ENCODE measurements at regions not wholly inside any gene's neighbourhood (a gene's known extent, or its start where the extent isn't known, plus 50 kb on each side); places are given as distances from the start of the nearest gene placed in this dataset.

DNA sequence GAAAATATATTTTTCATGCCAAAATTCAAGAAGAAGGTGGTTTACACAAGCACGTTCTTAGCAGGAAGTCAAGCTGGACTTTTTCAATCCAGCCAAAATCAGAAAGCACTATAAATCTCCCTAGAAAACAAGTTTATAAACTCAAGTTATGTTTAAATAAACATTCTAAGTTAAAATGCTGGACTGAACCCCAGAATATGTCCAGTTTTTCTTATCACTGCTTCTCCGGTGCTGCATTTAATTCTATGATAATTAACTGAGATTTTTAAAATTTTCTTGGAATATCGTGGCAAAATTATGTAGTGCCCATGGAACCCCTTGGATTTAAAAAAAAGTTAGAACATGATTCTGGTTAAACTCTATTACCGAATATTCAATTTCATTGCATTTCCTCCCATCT lies 218.2 kb upstream of the MDFIC2 start:
- DNase-seq (ENCODE audit: extremely low read depth in 1 of 4, low spot score in 3 of 4) (no peak), FAIRE-seq (no peak), ATAC-seq (no peak)
- BruUV-seq (replicated peaks): no TSS peak
- CTCF ChIA-PET (ENCODE audit: low intra/inter-chr PET ratio): interaction anchor here (1.0 to 1.3 kb wide), 2 partner anchors 1122 to 1151 kb away, joined by 3 to 4 read pairs; no protein-coding TSS in a partner anchor
- Histone ChIP-seq H2AFZ (ENCODE audit: low read depth, low read length) (no peak overlapping the region), H3K27me3 (ENCODE audit: control insufficient read depth in 2 of 2, insufficient read depth in 2 of 2, low read length in 2 of 2) (peaks cover 0 to 5% of the 10 kb centered on the region in 2 experiments; a peak in 1 of 5 replicates), H3K27ac (ENCODE audit: extremely low read depth, low read depth, low read length) (no peak overlapping the region), H4K20me1 (replicated peaks; ENCODE audit: control insufficient read depth, insufficient read depth, low read length) (no peaks in the 10 kb centered on the region), H3K9me1 (ENCODE audit: control insufficient read depth, insufficient read depth, low read length) (no peaks in the 10 kb centered on the region), H3K9me3 (replicated peaks; ENCODE audit: control insufficient read depth, insufficient read depth, low read depth, low read length) (no peaks in the 10 kb centered on the region), H3K4me3 (no peak overlapping the region), H3K4me1 (replicated peaks in 1 of 2; ENCODE audit: control insufficient read depth in 2 of 2, insufficient read depth in 2 of 2, low read length in 2 of 2) (no peaks in the 10 kb centered on the region), H3K79me2 (ENCODE audit: control insufficient read depth, insufficient read depth, low read length) (no peaks in the 10 kb centered on the region), H3K9ac (ENCODE audit: insufficient read depth in 1 of 2, low read depth in 2 of 2, low read length in 2 of 2) (no peak overlapping the region), H3K4me2 (ENCODE audit: insufficient read depth, low read length) (no peak overlapping the region), H3K36me3 (ENCODE audit: control insufficient read depth, insufficient read depth, low read length) (no peaks in the 10 kb centered on the region)
- intact Hi-C loops (cut with micrococcal nuclease): loop anchor here (5.0 kb wide), 1 partner anchor 1122 kb away; no protein-coding TSS in a partner anchor
- POLR2A ChIA-PET: no interaction called here
- WGBS (ENCODE audit: insufficient coverage, low coverage, missing lambda C conversion rate): 2% methylated on average over 4 of the region's 4 CpGs
- no peak for TF ChIP-seq ESRRA (IDR thresholded peaks at IDR 0.05; ENCODE audit: borderline replicate concordance, low read depth)
- TF ChIP-seq ZNF384 (IDR thresholded peaks at IDR 0.05; ENCODE audit: low read depth, low read length): no peak
- TF ChIP-seq ZNF668 (CRISPR knock-in tag; IDR thresholded peaks at IDR 0.05): no peak
- TF ChIP-seq ZNF586 (CRISPR knock-in tag; conservative IDR thresholded peaks at IDR 0.05): no peak
- TF ChIP-seq POLR2B (IDR thresholded peaks at IDR 0.05; ENCODE audit: low read depth, partially characterized antibody): no peak
- TF ChIP-seq JUN (IDR thresholded peaks at IDR 0.05; ENCODE audit: borderline replicate concordance, low read depth, low read length): no peak
- TF ChIP-seq JUN (CRISPR knock-in tag; IDR thresholded peaks at IDR 0.05; ENCODE audit: borderline replicate concordance): no peak
- no peak for TF ChIP-seq CREBBP (IDR thresholded peaks at IDR 0.05; ENCODE audit: low read depth, low read length)
- TF ChIP-seq ZNF695 (CRISPR knock-in tag; IDR thresholded peaks at IDR 0.05): no peak
- no peak for TF ChIP-seq JUND (IDR thresholded peaks at IDR 0.05; ENCODE audit: borderline replicate concordance, low read depth, low read length)
- no peak for TF ChIP-seq JUND (tag; IDR thresholded peaks at IDR 0.05; ENCODE audit: borderline replicate concordance, low read depth, low read length)
- TF ChIP-seq DACH1 (IDR thresholded peaks at IDR 0.05; ENCODE audit: partially characterized antibody): no peak
- TF ChIP-seq CCAR2 (IDR thresholded peaks at IDR 0.05; ENCODE audit: low read depth, low read length): no peak
- TF ChIP-seq ZC3H11A (IDR thresholded peaks at IDR 0.05; ENCODE audit: low read depth, low read length): no peak
- TF ChIP-seq, protein P1, sequence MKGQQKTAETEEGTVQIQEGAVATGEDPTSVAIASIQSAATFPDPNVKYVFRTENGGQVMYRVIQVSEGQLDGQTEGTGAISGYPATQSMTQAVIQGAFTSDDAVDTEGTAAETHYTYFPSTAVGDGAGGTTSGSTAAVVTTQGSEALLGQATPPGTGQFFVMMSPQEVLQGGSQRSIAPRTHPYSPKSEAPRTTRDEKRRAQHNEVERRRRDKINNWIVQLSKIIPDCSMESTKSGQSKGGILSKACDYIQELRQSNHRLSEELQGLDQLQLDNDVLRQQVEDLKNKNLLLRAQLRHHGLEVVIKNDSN (CRISPR knock-in tag; IDR thresholded peaks at IDR 0.05): no peak
- no peak for TF ChIP-seq STAG1 (CRISPR knock-in tag; IDR thresholded peaks at IDR 0.05; ENCODE audit: borderline replicate concordance)
- TF ChIP-seq ZFP36 (IDR thresholded peaks at IDR 0.05; ENCODE audit: low read depth, low read length, partially characterized antibody): no peak
- TF ChIP-seq ZNF253 (CRISPR knock-in tag; conservative IDR thresholded peaks at IDR 0.05): no peak
- TF ChIP-seq ELF2 (CRISPR knock-in tag; IDR thresholded peaks at IDR 0.05): no peak
- TF ChIP-seq, protein P2, sequence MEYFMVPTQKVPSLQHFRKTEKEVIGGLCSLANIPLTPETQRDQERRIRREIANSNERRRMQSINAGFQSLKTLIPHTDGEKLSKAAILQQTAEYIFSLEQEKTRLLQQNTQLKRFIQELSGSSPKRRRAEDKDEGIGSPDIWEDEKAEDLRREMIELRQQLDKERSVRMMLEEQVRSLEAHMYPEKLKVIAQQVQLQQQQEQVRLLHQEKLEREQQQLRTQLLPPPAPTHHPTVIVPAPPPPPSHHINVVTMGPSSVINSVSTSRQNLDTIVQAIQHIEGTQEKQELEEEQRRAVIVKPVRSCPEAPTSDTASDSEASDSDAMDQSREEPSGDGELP (CRISPR knock-in tag; IDR thresholded peaks at IDR 0.05; ENCODE audit: borderline replicate concordance): no peak
- TF ChIP-seq TCF7L2 (IDR thresholded peaks at IDR 0.05; ENCODE audit: low read depth, low read length): no peak
- in situ Hi-C loops (cut with MboI): no loop called here
